Parathyroid adenoma (tissue), 2 donors: ENCODE measurements at regions not wholly inside any gene's neighbourhood (a gene's known extent, or its start where the extent isn't known, plus 50 kb on each side); places are given as distances from the start of the nearest gene placed in this dataset.

Experiments used
- H2AFZ ChIP-seq: fragments of 300-600 bp; sonication (generic); one replicate; pipeline ENCODE4 v1.7.0; 2017; ENCODE audit warnings: antibody characterized with exemption, mild to moderate bottlenecking
- H3K27ac ChIP-seq: fragments of 300-600 bp; sonication (generic); one replicate; pipeline ENCODE4 v1.7.0; 2017
- H3K27me3 ChIP-seq: fragments of 300-600 bp; sonication (generic); one replicate; pipeline ENCODE4 v1.7.0; 2017; ENCODE audit warnings: low read length; ENCODE audit not compliant: control insufficient read depth, insufficient read depth
- H3K36me3 ChIP-seq: fragments of 300-600 bp; sonication (generic); one replicate; pipeline ENCODE4 v1.7.0; 2017; ENCODE audit warnings: low read length; ENCODE audit not compliant: control insufficient read depth, insufficient read depth
- H3K4me1 ChIP-seq: fragments of 300-600 bp; sonication (generic); one replicate; pipeline ENCODE4 v1.7.0; 2017; ENCODE audit warnings: control low read depth
- H3K4me2 ChIP-seq: fragments of 300-600 bp; sonication (generic); one replicate; pipeline ENCODE4 v1.7.0; 2017; ENCODE audit warnings: low read length
- H3K4me3 ChIP-seq: fragments of 300-600 bp; sonication (generic); one replicate; pipeline ENCODE4 v1.7.0; 2017; ENCODE audit warnings: low read depth, low read length
- H3K79me2 ChIP-seq: fragments of 300-600 bp; sonication (generic); one replicate; pipeline ENCODE4 v1.7.0; 2017; ENCODE audit warnings: control low read depth
- H3K9ac ChIP-seq: fragments of 300-600 bp; sonication (generic); one replicate; pipeline ENCODE4 v1.7.0; 2017; ENCODE audit warnings: mild to moderate bottlenecking
- H3K9me3 ChIP-seq: fragments of 300-600 bp; sonication (generic); one replicate; pipeline ENCODE4 v1.7.0; 2017; ENCODE audit warnings: low read length; ENCODE audit not compliant: control insufficient read depth
- TF ChIP-seq, protein P1 (sequence below): fragments of 300-600 bp; sonication (generic); IDR thresholded peaks from one replicate; pipeline ENCODE4 v1.7.0; 2017; ENCODE audit warnings: antibody characterized with exemption, mild to moderate bottlenecking
- donor health status: primary hyperparathyroidism.

DNA sequence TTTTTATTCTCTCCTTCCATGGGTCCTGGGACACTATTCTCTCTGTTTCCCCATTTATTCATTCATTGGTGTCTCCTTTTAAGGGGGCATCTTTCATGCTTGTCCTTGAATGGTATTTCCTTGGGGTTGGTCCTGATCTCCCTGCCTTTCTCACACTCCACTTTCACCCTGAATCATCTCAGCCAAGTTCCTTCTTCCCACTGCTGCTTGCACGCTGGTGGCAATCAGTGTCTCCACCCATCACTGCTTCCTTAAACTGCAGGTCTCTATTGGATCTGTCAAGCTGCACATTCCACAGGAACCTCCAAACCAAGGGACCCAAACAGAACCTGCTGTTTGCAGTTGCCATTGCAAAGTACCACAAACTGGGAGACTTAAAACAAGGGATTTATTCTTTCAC lies 89.3 kb upstream of the SDK2 start:
- Histone ChIP-seq H3K36me3 (no peaks in the 10 kb centered on the region), H3K27ac (no peak overlapping the region), H2AFZ (no peak overlapping the region), H3K4me3 (no peak overlapping the region), H3K4me2 (no peak overlapping the region), H3K4me1 (no peaks in the 10 kb centered on the region), H3K9ac (no peak overlapping the region), H3K79me2 (no peaks in the 10 kb centered on the region), H3K27me3 (peaks cover 4% of the 10 kb centered on the region), H3K9me3 (no peaks in the 10 kb centered on the region)
- TF ChIP-seq, protein P1, sequence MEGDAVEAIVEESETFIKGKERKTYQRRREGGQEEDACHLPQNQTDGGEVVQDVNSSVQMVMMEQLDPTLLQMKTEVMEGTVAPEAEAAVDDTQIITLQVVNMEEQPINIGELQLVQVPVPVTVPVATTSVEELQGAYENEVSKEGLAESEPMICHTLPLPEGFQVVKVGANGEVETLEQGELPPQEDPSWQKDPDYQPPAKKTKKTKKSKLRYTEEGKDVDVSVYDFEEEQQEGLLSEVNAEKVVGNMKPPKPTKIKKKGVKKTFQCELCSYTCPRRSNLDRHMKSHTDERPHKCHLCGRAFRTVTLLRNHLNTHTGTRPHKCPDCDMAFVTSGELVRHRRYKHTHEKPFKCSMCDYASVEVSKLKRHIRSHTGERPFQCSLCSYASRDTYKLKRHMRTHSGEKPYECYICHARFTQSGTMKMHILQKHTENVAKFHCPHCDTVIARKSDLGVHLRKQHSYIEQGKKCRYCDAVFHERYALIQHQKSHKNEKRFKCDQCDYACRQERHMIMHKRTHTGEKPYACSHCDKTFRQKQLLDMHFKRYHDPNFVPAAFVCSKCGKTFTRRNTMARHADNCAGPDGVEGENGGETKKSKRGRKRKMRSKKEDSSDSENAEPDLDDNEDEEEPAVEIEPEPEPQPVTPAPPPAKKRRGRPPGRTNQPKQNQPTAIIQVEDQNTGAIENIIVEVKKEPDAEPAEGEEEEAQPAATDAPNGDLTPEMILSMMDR = no peak

DNA sequence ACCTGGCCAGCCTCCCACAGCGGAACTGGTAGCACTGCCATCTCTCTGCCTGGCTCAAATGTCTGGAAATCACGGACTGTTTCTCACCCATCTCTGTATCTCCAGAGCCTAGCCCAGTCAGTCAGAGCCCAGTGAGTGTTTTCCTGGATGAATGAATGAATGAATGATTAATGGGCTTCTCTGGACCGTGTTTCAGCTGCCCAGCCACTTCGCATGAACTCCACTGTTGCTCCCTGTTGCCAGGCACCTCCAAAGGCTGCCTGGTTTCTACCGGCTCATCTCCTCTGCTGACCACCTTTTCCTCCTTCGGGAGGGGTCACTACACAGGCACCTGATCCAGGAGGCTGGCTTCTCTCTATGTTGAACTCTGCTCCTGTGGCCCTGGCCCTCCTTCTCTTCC lies 91.0 kb upstream of the SDK2 start:
- Histone ChIP-seq H3K4me1 (no peaks in the 10 kb centered on the region), H3K4me2 (no peak overlapping the region), H3K4me3 (no peak overlapping the region), H2AFZ (no peak overlapping the region), H3K79me2 (no peaks in the 10 kb centered on the region), H3K36me3 (no peaks in the 10 kb centered on the region), H3K9me3 (no peaks in the 10 kb centered on the region), H3K27ac (no peak overlapping the region), H3K27me3 (peaks cover 4% of the 10 kb centered on the region), H3K9ac (no peak overlapping the region)
- TF ChIP-seq, protein P1 = no peak

DNA sequence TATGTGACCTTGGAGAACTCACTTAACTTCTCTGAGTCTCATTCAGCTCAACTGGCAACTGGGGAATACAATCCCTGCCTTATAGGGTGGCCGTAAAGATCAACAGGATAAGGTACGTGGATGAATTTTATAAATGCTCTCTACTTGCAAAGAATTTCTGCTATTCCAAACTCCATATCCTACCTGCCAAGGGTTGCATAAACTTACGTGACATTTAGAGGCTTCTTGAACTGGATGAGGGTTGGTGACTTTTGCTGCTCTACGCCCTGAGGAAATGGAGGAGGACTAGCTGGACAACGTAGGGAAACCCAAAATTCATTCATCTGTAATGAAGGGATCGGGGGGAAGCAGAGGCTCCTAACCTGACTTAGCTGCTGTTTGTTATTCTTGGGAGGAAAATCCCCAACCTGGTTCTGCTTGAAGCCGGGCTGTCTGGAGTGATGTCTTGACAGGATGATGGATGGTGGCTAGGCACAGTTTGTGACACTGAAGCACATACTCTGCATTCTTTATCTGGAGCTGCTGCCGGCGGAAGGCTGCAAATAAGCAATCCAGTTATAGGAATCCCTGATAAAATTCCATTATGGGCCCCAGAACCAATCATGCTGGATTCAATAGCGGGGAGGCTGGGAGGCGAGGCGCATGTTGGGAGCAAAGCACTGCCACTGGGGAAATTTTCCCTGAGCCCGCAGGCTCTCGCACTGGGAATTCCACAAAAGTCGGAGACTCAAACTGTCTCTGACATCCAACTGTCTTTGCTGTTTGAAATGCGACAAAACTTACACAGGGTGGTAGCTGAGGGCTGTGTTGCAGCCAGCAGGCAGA lies 94.7 kb upstream of the SDK2 start:
- Histone ChIP-seq H3K4me2 (no peak overlapping the region), H3K36me3 (no peaks in the 10 kb centered on the region), H3K27ac (no peak overlapping the region), H3K27me3 (peaks cover 4% of the 10 kb centered on the region), H3K9me3 (no peaks in the 10 kb centered on the region), H3K9ac (no peak overlapping the region), H3K79me2 (no peaks in the 10 kb centered on the region), H3K4me1 (no peaks in the 10 kb centered on the region), H2AFZ (no peak overlapping the region), H3K4me3 (no peak overlapping the region)
- TF ChIP-seq, protein P1 = no peak

- no peak overlapping the region for H3K4me3 ChIP-seq
Measured at GRCh38 chr17:73740370-73740769, 96.1 kb upstream of the SDK2 start.

More at GRCh38 chr17:73740370-73740769, 96.1 kb upstream of the SDK2 start:
- H3K9me3 ChIP-seq = no peaks in the 10 kb centered on the region
- H3K9ac ChIP-seq = no peak overlapping the region
- TF ChIP-seq, protein P1 = no peak
- H3K79me2 ChIP-seq = no peaks in the 10 kb centered on the region
- no peak overlapping the region for H2AFZ ChIP-seq
- H3K27ac ChIP-seq = no peak overlapping the region
- no peaks in the 10 kb centered on the region for H3K27me3 ChIP-seq
- no peaks in the 10 kb centered on the region for H3K36me3 ChIP-seq
- H3K4me2 ChIP-seq = no peak overlapping the region
- H3K4me1 ChIP-seq = no peaks in the 10 kb centered on the region
